Middle frontal gyrus (tissue), 1 donor: ENCODE measurements at regions not wholly inside any gene's neighbourhood (a gene's known extent, or its start where the extent isn't known, plus 50 kb on each side); places are given as distances from the start of the nearest gene placed in this dataset.
A peak's percentile ranks its signal among the peaks of the same experiment; 100 is the strongest.
"Not testable (repeated sequence)": the region's sequence is repeated elsewhere in the genome, so short reads cannot be mapped to it uniquely, and the experiment has no call there.

Experiments used
- DNase-seq: peaks from one replicate; pipeline ENCODE4 v3.0.0-alpha.2; 2015; ENCODE audit warnings: low spot score; ENCODE audit errors: extremely low spot score

GRCh38 chr3:125915792-125916375, 53.1 kb upstream of the ROPN1B start:
- DNase-seq: peak; percentile 95

GRCh38 chr3:125916376-125916978, 52.5 kb upstream of the ROPN1B start:
- peak; percentile 81 for DNase-seq

- not testable (repeated sequence) for DNase-seq
Observed at GRCh38 chr3:125917020-125917549, 51.9 kb upstream of the ROPN1B start.

- DNase-seq: not testable (repeated sequence)
Observed at GRCh38 chr3:125918024-125918423, 51.0 kb upstream of the ROPN1B start.

GRCh38 chr3:125918451-125918850, 50.5 kb upstream of the ROPN1B start:
- DNase-seq: not testable (repeated sequence)

- DNase-seq: not testable (repeated sequence)
Observed at GRCh38 chr3:125918866-125919265, 50.1 kb upstream of the ROPN1B start.
